Testis (tissue), 2 donors: ENCODE measurements at regions not wholly inside any gene's neighbourhood (a gene's known extent, or its start where the extent isn't known, plus 50 kb on each side); places are given as distances from the start of the nearest gene placed in this dataset.

Experiments used
- CTCF ChIP-seq, 3 experiments: fragments of 450-650 bp in 2 of 3; fragments of 200-600 bp in 1 of 3; sonication (generic) in 1 of 3; IDR thresholded peaks; one replicate each; pipeline ENCODE4 v1.5.1; 2016 to 2019; ENCODE audit warnings: antibody characterized with exemption in 3 of 3, mild to moderate bottlenecking in 2 of 3, moderate library complexity in 1 of 3
- POLR2A ChIP-seq: fragments of 450-650 bp; IDR thresholded peaks from one replicate; pipeline ENCODE4 v1.6.1; 2017; ENCODE audit warnings: antibody characterized with exemption, mild to moderate bottlenecking, moderate library complexity

GRCh38 chrX:10949541-10949940 lies 161.6 kb upstream of the HCCS start:
- TF ChIP-seq CTCF (IDR thresholded peaks at IDR 0.05) = no peak
- no peak for TF ChIP-seq POLR2A
